GM12878 (cell line): ENCODE measurements at regions not wholly inside any gene's neighbourhood (a gene's known extent, or its start where the extent isn't known, plus 50 kb on each side); places are given as distances from the start of the nearest gene placed in this dataset.

Source experiments
- ATAC-seq: fragments of 200-7000 bp; cut with Tn5 transposase; 3 replicates; pipeline ENCODE4 v1.9.1; 2020; ENCODE audit warnings: mild to moderate bottlenecking, moderate library complexity
- BruUV-seq: library from RNA; stranded (reverse); fragments of 400-500 nt; replicated peaks from 2 replicates; lab custom pipeline; 2021; lab: Mats Ljungman, UMichigan
- CTCF ChIA-PET: fragments of 300-600 bp; sonication (Branson Sonifier 250); formaldehyde crosslinking; extraction: SDS; loops from one replicate; lab custom pipeline; 2021; ENCODE audit warnings: inconsistent platforms; lab: Yijun Ruan, JAX
- POLR2A ChIA-PET: fragments of 350-600 bp; formaldehyde crosslinking; extraction: SDS; loops from one replicate; lab custom pipeline; 2021; ENCODE audit warnings: inconsistent platforms; lab: Charles Lee
- RAD21 ChIA-PET: fragments of 300-600 bp; sonication (Branson Sonifier 250); formaldehyde crosslinking; loops from one replicate; lab custom pipeline; 2023; ENCODE audit warnings: antibody characterized with exemption; ENCODE audit not compliant: unreplicated experiment; lab: Charles Lee
- SMC1A ChIA-PET: fragments of 300-600 bp; sonication (Branson Sonifier 250); formaldehyde crosslinking; loops from one replicate; lab custom pipeline; 2023; ENCODE audit not compliant: unreplicated experiment, uncharacterized antibody; lab: Charles Lee
- DNase-seq: peaks from one replicate; pipeline ENCODE4 v3.0.0-alpha.2; 2011; ENCODE audit warnings: low read depth, low spot score
- FAIRE-seq: peaks from 3 replicates; lab custom pipeline; 2011; peaks lifted over from hg19 to GRCh38; lab: Jason Lieb, UNC
- H2AFZ ChIP-seq: 2 replicates; pipeline ENCODE4 v1.6.0; 2011; ENCODE audit warnings: low read depth, low read length, control low read depth; ENCODE audit not compliant: control insufficient read depth
- H3K27ac ChIP-seq: 2 replicates; pipeline ENCODE4 v1.5.1; 2011; ENCODE audit warnings: control low read depth; ENCODE audit not compliant: control insufficient read depth, insufficient read depth
- H3K27me3 ChIP-seq, 2 experiments: replicated peaks in 1 of 2; 2 replicates each; pipeline versions ENCODE4 v1.6.0 to v1.6.1; 2011; ENCODE audit warnings: low read length in 1 of 2; ENCODE audit not compliant: control insufficient read depth in 2 of 2, insufficient read depth in 2 of 2
- H3K36me3 ChIP-seq, 2 experiments: 2 replicates each; pipeline ENCODE4 v1.5.1; 2011; ENCODE audit warnings: low read length in 1 of 2; ENCODE audit not compliant: control insufficient read depth in 2 of 2, insufficient read depth in 2 of 2
- H3K4me1 ChIP-seq: 2 replicates; pipeline ENCODE4 v1.6.1; 2011; ENCODE audit warnings: mild to moderate bottlenecking, low read length, moderate library complexity, mixed read lengths; ENCODE audit not compliant: control insufficient read depth, insufficient read depth
- H3K4me2 ChIP-seq: 2 replicates; pipeline ENCODE4 v1.6.0; 2011; ENCODE audit warnings: control low read depth; ENCODE audit not compliant: control insufficient read depth, insufficient read depth
- H3K4me3 ChIP-seq: fragments of 200-600 bp; sonication (generic); 2 replicates; pipeline ENCODE4 v1.5.1; 2016
- H3K79me2 ChIP-seq: 2 replicates; pipeline ENCODE4 v1.6.0; 2011; ENCODE audit warnings: low read length; ENCODE audit not compliant: control insufficient read depth, insufficient read depth
- H3K9ac ChIP-seq: 2 replicates; pipeline ENCODE4 v1.8.0; 2011; ENCODE audit warnings: low read length, control low read depth, mixed read lengths; ENCODE audit not compliant: control insufficient read depth, insufficient read depth
- H3K9me3 ChIP-seq: replicated peaks from 3 replicates; pipeline ENCODE4 v1.5.1; 2011; ENCODE audit warnings: mild to moderate bottlenecking, low read length; ENCODE audit not compliant: control insufficient read depth, insufficient read depth
- H4K20me1 ChIP-seq: 2 replicates; pipeline ENCODE4 v1.6.0; 2011; ENCODE audit not compliant: control insufficient read depth, insufficient read depth
- BCL11A ChIP-seq: IDR thresholded peaks from 2 replicates; pipeline ENCODE4 v1.6.1; 2011; ENCODE audit warnings: low read depth, low read length
- BMI1 ChIP-seq: fragments of 450-650 bp; IDR thresholded peaks from 2 replicates; pipeline ENCODE4 v1.6.1; 2016; ENCODE audit warnings: mild to moderate bottlenecking, moderate library complexity, borderline replicate concordance
- BRCA1 ChIP-seq: IDR thresholded peaks from 2 replicates; pipeline ENCODE4 v1.6.1; 2011; ENCODE audit warnings: low read depth, low read length, improper control_type of control experiment
- HCFC1 ChIP-seq: fragments of 150-350 bp; IDR thresholded peaks from 2 replicates; pipeline ENCODE4 v1.6.1; 2014; ENCODE audit warnings: low read length
- NR2F1 ChIP-seq: fragments of 450-650 bp; conservative IDR thresholded peaks from 2 replicates; pipeline ENCODE4 v1.6.1; 2017; ENCODE audit warnings: mild to moderate bottlenecking
- PAX5 ChIP-seq: IDR thresholded peaks from 2 replicates; pipeline ENCODE4 v1.6.1; 2011; ENCODE audit warnings: low read depth, low read length, borderline replicate concordance
- SPI1 ChIP-seq: IDR thresholded peaks from 2 replicates; pipeline ENCODE4 v1.6.1; 2011; ENCODE audit warnings: low read depth, mild to moderate bottlenecking, low read length, moderate library complexity, borderline replicate concordance; ENCODE audit not compliant: insufficient read depth
- ZBED1 ChIP-seq: IDR thresholded peaks from 2 replicates; pipeline ENCODE4 v1.6.1; 2016; ENCODE audit warnings: borderline replicate concordance
- ZNF24 ChIP-seq: fragments of 450-650 bp; IDR thresholded peaks from 2 replicates; pipeline ENCODE4 v1.6.1; 2017; ENCODE audit warnings: antibody characterized with exemption, mild to moderate bottlenecking
- WGBS: methylation state at CpG from one replicate; pipeline ENCODE4 v1.1.6; 2016; ENCODE audit warnings: low lambda C conversion rate; ENCODE audit not compliant: insufficient replicate concordance, insufficient coverage; ENCODE audit errors: missing lambda C conversion rate; 5-methylcytosine and 5-hydroxymethylcytosine counted together
- in situ Hi-C: fragments of 300-500 bp; cut with MboI; formaldehyde crosslinking; loops from 9 replicates; pipeline ENCODE4 v1.14.3; 2018; ENCODE audit warnings: mixed read lengths
- intact Hi-C: fragments of 100-400 bp; cut with micrococcal nuclease; formaldehyde crosslinking; loops from one replicate; pipeline ENCODE4 v1.14.2; 2022; ENCODE audit not compliant: unreplicated experiment

DNA sequence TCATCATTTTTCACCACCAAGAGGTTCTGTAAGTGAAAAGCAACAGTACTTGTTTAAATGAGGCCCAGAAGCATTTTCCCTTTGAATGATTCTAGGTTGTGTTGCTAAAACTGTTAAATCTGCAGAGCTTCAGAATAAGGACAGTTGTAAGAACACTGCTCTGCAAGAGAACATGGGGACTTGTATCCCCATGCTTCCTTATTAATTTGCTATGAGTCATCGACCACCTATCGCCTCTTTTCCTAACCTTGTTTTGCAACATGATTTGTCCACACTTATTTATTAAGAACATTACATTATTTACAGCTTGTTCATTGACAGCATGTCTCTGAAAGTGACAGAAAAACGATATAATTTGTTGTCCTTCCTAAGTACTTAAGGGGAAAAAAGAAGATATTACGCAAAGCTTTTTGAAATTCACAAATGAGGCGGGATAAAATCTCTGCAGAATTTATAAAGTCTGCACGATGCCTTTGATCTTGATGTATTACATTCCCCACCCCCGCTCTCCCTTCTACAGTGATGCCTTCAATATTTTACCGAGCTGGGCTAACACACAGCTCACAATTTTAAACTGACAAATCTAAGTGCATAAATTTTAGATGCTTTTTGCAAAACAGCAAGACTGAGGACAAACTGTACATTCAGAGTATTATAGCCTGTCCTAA is 220.0 kb upstream of the SPTLC3 start (continued):
- TF ChIP-seq BMI1, result no peak
- TF ChIP-seq PAX5, result no peak

GRCh38 chr20:12790859-12791258 is 217.9 kb upstream of the SPTLC3 start:
- H4K20me1 ChIP-seq, result no peaks in the 10 kb centered on the region
- ATAC-seq, result no peak
- no peak overlapping the region for H3K4me3 ChIP-seq
- POLR2A ChIA-PET, result no interaction called here
- WGBS, result 0% methylated on average over 1 of the region's 1 CpG
- no peak overlapping the region for H3K4me2 ChIP-seq
- no peaks in the 10 kb centered on the region for H3K79me2 ChIP-seq
- no peaks in the 10 kb centered on the region for H3K4me1 ChIP-seq
- FAIRE-seq, result no peak
- H3K27ac ChIP-seq, result no peak overlapping the region
- H3K27me3 ChIP-seq, result no peaks in the 10 kb centered on the region
- no TSS peak for BruUV-seq
- H3K9ac ChIP-seq, result no peak overlapping the region
- DNase-seq, result no peak
- H3K9me3 ChIP-seq, result no peaks in the 10 kb centered on the region
- CTCF ChIA-PET, result no interaction called here
- TF ChIP-seq SPI1 (no peak), BCL11A (no peak), NR2F1 (no peak), ZBED1 (no peak), HCFC1 (no peak), ZNF24 (no peak), BRCA1 (no peak)
- H3K36me3 ChIP-seq, result no peaks in the 10 kb centered on the region
- intact Hi-C loops (no loop called here), in situ Hi-C loops (no loop called here)
- SMC1A ChIA-PET, result no interaction called here
- H2AFZ ChIP-seq, result no peak overlapping the region
- RAD21 ChIA-PET, result no interaction called here
